ENCODE measurements at regions not wholly inside any gene's neighbourhood (a gene's known extent, or its start where the extent isn't known, plus 50 kb on each side); places are given as distances from the start of the nearest gene placed in this dataset.

DNA sequence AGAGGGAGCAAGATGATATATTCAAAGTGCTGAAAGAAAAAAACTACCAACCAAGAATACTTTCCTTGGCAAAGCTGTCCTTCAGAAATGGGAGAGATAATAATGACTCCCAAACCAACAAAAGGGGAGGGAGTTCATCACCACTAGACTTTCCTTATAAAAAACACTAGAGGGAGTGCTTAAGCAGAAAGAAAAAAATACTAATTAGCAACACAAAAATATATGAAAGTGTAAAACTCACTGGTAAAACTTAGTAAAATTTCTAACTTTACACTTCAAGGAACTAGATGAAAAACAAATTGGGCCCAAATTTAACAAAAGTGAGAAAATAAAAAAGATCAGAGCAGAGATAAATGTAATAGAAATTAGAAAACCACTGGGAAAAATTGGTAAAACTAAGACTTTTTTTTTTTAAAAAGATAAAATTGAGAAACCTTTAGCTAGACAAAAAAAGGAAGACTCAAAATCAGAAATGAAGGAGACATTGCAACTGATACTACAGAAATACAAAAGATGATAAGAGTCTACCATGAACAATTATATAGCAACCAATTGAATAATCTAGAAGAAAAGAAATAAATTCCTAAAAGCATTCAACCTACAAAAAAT lies 60.4 kb upstream of the FAR2 start:
- Histone ChIP-seq H3K27ac (ENCODE audit: low read length) (no peak overlapping the region), H3K36me3 (ENCODE audit: insufficient read depth, low read length) (no peaks in the 10 kb centered on the region)
- TF ChIP-seq, protein P1, sequence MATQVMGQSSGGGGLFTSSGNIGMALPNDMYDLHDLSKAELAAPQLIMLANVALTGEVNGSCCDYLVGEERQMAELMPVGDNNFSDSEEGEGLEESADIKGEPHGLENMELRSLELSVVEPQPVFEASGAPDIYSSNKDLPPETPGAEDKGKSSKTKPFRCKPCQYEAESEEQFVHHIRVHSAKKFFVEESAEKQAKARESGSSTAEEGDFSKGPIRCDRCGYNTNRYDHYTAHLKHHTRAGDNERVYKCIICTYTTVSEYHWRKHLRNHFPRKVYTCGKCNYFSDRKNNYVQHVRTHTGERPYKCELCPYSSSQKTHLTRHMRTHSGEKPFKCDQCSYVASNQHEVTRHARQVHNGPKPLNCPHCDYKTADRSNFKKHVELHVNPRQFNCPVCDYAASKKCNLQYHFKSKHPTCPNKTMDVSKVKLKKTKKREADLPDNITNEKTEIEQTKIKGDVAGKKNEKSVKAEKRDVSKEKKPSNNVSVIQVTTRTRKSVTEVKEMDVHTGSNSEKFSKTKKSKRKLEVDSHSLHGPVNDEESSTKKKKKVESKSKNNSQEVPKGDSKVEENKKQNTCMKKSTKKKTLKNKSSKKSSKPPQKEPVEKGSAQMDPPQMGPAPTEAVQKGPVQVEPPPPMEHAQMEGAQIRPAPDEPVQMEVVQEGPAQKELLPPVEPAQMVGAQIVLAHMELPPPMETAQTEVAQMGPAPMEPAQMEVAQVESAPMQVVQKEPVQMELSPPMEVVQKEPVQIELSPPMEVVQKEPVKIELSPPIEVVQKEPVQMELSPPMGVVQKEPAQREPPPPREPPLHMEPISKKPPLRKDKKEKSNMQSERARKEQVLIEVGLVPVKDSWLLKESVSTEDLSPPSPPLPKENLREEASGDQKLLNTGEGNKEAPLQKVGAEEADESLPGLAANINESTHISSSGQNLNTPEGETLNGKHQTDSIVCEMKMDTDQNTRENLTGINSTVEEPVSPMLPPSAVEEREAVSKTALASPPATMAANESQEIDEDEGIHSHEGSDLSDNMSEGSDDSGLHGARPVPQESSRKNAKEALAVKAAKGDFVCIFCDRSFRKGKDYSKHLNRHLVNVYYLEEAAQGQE (IDR thresholded peaks at IDR 0.05; ENCODE audit: borderline replicate concordance) = no peak
- no peak for TF ChIP-seq POLR2AphosphoS5 (IDR thresholded peaks at IDR 0.05)
- TF ChIP-seq MXI1 (conservative IDR thresholded peaks at IDR 0.05; ENCODE audit: poor library complexity, severe bottlenecking) = no peak
- TF ChIP-seq EP300 (conservative IDR thresholded peaks at IDR 0.05; ENCODE audit: poor library complexity, severe bottlenecking) = no peak
- no peak for TF ChIP-seq TAF1 (IDR thresholded peaks at IDR 0.05; ENCODE audit: low read depth)
- no peak for TF ChIP-seq EZH2 (IDR thresholded peaks at IDR 0.05; ENCODE audit: borderline replicate concordance, insufficient read depth, low read length, poor library complexity, severe bottlenecking)
- TF ChIP-seq, protein P2, sequence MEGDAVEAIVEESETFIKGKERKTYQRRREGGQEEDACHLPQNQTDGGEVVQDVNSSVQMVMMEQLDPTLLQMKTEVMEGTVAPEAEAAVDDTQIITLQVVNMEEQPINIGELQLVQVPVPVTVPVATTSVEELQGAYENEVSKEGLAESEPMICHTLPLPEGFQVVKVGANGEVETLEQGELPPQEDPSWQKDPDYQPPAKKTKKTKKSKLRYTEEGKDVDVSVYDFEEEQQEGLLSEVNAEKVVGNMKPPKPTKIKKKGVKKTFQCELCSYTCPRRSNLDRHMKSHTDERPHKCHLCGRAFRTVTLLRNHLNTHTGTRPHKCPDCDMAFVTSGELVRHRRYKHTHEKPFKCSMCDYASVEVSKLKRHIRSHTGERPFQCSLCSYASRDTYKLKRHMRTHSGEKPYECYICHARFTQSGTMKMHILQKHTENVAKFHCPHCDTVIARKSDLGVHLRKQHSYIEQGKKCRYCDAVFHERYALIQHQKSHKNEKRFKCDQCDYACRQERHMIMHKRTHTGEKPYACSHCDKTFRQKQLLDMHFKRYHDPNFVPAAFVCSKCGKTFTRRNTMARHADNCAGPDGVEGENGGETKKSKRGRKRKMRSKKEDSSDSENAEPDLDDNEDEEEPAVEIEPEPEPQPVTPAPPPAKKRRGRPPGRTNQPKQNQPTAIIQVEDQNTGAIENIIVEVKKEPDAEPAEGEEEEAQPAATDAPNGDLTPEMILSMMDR (IDR thresholded peaks at IDR 0.05; ENCODE audit: poor library complexity, severe bottlenecking) = no peak
- no peak for TF ChIP-seq RAD21 (conservative IDR thresholded peaks at IDR 0.05)
- no peak for TF ChIP-seq SMC3 (conservative IDR thresholded peaks at IDR 0.05; ENCODE audit: poor library complexity)

More for the DNA sequence above, 60.4 kb upstream of the FAR2 start:
- H3K9me3 ChIP-seq (ENCODE audit: low read length) = no peaks in the 10 kb centered on the region
- H3K4me3 ChIP-seq (ENCODE audit: low read length) = no peak overlapping the region
- no peaks in the 10 kb centered on the region for H3K79me2 ChIP-seq (replicated peaks; ENCODE audit: insufficient read depth, low read length)
- no peaks in the 10 kb centered on the region for H4K20me1 ChIP-seq (ENCODE audit: insufficient read depth)
- no peak overlapping the region for H3K4me2 ChIP-seq (ENCODE audit: low read length)
- no peak overlapping the region for H2AFZ ChIP-seq (ENCODE audit: low read depth, low read length)
- H3K9me2 ChIP-seq (ENCODE audit: insufficient read depth, low read length) = no peaks in the 10 kb centered on the region
- H3F3A ChIP-seq (ENCODE audit: insufficient read depth, low read length, poor library complexity, severe bottlenecking) = no peaks in the 10 kb centered on the region
- no peak overlapping the region for H3K9ac ChIP-seq (ENCODE audit: low read length)
- no peaks in the 10 kb centered on the region for H3K27me3 ChIP-seq (ENCODE audit: insufficient read depth, low read depth, low read length)

Small RNA genes lying in the stretch of these regions (small RNA-seq; reads per million reads assigned to genes)
- 0 reads per million in 3 experiments for gene AC024255.1
